Epithelial cell of proximal tubule (primary cell): ENCODE measurements at regions not wholly inside any gene's neighbourhood (a gene's known extent, or its start where the extent isn't known, plus 50 kb on each side); places are given as distances from the start of the nearest gene placed in this dataset.

Source experiments
- DNase-seq: peaks from one replicate; pipeline ENCODE4 v3.0.0-alpha.2; 2011; ENCODE audit warnings: low read depth
- H3K4me3 ChIP-seq: 2 replicates; pipeline ENCODE4 v1.5.1; 2011; ENCODE audit warnings: low read depth, mild to moderate bottlenecking, low read length
- CTCF ChIP-seq: conservative IDR thresholded peaks from 2 replicates; pipeline ENCODE4 v1.5.1; 2012; ENCODE audit warnings: low read depth, mild to moderate bottlenecking, low read length

GRCh38 chr6:150710236-150710635, 110.6 kb downstream of the PLEKHG1 start:
- no peak for TF ChIP-seq CTCF
- DNase-seq = no peak
- no peak overlapping the region for H3K4me3 ChIP-seq

GRCh38 chr6:150711061-150711460, 111.4 kb downstream of the PLEKHG1 start:
- no peak for DNase-seq
- no peak for TF ChIP-seq CTCF
- no peak overlapping the region for H3K4me3 ChIP-seq

GRCh38 chr6:150711584-150712504, 112.2 kb downstream of the PLEKHG1 start:
- no peak overlapping the region for H3K4me3 ChIP-seq
- TF ChIP-seq CTCF = no peak
- no peak for DNase-seq

GRCh38 chr6:150712505-150713252, 113.0 kb downstream of the PLEKHG1 start:
- H3K4me3 ChIP-seq = no peak overlapping the region
- no peak for DNase-seq

GRCh38 chr6:150713487-150713886, 113.8 kb downstream of the PLEKHG1 start:
- no peak for TF ChIP-seq CTCF

More at GRCh38 chr6:150712505-150713252, 113.0 kb downstream of the PLEKHG1 start:
- TF ChIP-seq CTCF = no peak

GRCh38 chr6:150713931-150714330, 114.2 kb downstream of the PLEKHG1 start:
- H3K4me3 ChIP-seq = no peak overlapping the region
- no peak for TF ChIP-seq CTCF
- no peak for DNase-seq

More at GRCh38 chr6:150713487-150713886, 113.8 kb downstream of the PLEKHG1 start:
- no peak for DNase-seq
- H3K4me3 ChIP-seq = no peak overlapping the region
